Epithelial cell of proximal tubule (primary cell): ENCODE measurements at regions not wholly inside any gene's neighbourhood (a gene's known extent, or its start where the extent isn't known, plus 50 kb on each side); places are given as distances from the start of the nearest gene placed in this dataset.

Experiments
- DNase-seq: peaks from one replicate; pipeline ENCODE4 v3.0.0-alpha.2; 2011; ENCODE audit warnings: low read depth
- H3K4me3 ChIP-seq: 2 replicates; pipeline ENCODE4 v1.5.1; 2011; ENCODE audit warnings: low read depth, mild to moderate bottlenecking, low read length
- TF ChIP-seq, protein P1 (sequence below): conservative IDR thresholded peaks from 2 replicates; pipeline ENCODE4 v1.5.1; 2012; ENCODE audit warnings: low read depth, mild to moderate bottlenecking, low read length

GRCh38 chr12:116642683-116643082 is 83.5 kb downstream of the MAP1LC3B2 start:
- TF ChIP-seq, protein P1, sequence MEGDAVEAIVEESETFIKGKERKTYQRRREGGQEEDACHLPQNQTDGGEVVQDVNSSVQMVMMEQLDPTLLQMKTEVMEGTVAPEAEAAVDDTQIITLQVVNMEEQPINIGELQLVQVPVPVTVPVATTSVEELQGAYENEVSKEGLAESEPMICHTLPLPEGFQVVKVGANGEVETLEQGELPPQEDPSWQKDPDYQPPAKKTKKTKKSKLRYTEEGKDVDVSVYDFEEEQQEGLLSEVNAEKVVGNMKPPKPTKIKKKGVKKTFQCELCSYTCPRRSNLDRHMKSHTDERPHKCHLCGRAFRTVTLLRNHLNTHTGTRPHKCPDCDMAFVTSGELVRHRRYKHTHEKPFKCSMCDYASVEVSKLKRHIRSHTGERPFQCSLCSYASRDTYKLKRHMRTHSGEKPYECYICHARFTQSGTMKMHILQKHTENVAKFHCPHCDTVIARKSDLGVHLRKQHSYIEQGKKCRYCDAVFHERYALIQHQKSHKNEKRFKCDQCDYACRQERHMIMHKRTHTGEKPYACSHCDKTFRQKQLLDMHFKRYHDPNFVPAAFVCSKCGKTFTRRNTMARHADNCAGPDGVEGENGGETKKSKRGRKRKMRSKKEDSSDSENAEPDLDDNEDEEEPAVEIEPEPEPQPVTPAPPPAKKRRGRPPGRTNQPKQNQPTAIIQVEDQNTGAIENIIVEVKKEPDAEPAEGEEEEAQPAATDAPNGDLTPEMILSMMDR = no peak
- no peak overlapping the region for H3K4me3 ChIP-seq
- DNase-seq = no peak

DNA sequence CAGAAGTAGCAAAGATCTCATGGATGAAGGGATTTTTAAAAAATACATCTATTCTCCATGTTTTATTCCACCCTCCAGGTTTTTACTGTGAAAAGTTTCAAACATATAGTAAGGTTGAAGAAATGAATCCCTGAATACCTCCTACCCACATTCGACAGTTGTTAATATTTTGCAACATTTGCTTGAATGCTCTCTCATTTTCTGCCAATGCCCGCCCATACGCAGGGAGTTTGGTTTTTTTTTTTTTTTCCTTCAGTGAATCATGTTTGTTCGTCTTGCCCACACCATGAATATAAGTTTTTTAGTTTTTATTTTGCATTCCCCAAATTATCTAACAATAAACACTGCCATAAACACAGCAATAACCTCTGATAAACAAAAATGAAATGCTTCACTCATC is 82.9 kb downstream of the MAP1LC3B2 start:
- no peak overlapping the region for H3K4me3 ChIP-seq
- DNase-seq = no peak
- TF ChIP-seq, protein P1 = no peak

- TF ChIP-seq, protein P1 = no peak
- no peak overlapping the region for H3K4me3 ChIP-seq
- DNase-seq = no peak
These were observed 81.1 kb downstream of the MAP1LC3B2 start for GRCh38 chr12:116640281-116640680.

GRCh38 chr12:116639765-116640164 is 80.6 kb downstream of the MAP1LC3B2 start:
- TF ChIP-seq, protein P1 = no peak
- DNase-seq = no peak
- H3K4me3 ChIP-seq = no peak overlapping the region

DNA sequence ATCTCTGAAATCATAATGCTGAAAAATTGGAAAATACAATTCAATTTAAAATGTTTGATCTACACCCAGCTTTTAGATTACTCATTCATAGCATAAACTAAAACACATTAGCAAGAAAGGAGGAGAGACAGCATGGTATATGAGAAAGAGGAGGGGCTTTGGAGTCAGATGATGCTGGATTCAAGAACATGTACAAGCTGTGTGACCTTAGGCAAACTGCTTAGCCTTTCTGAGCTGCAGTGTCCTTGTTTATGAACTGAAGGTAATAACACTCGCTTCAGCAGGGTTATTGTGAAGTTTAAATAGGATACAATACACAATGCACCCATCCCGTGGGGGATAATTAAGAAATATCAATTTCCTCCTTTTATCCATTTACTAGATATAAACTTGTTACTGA is 79.2 kb downstream of the MAP1LC3B2 start:
- no peak for DNase-seq
- TF ChIP-seq, protein P1 = no peak
- no peak overlapping the region for H3K4me3 ChIP-seq

- DNase-seq = no peak
- TF ChIP-seq, protein P1 = no peak
- no peak overlapping the region for H3K4me3 ChIP-seq
These were observed 78.5 kb downstream of the MAP1LC3B2 start for GRCh38 chr12:116637589-116638150.
